LNCAP (cell line): ENCODE measurements at regions not wholly inside any gene's neighbourhood (a gene's known extent, or its start where the extent isn't known, plus 50 kb on each side); places are given as distances from the start of the nearest gene placed in this dataset.

ENCODE experiments used
- CTCF ChIP-seq: fragments of 450-650 bp; IDR thresholded peaks from 2 replicates; pipeline ENCODE4 v1.5.1; 2017; ENCODE audit warnings: mild to moderate bottlenecking

- TF ChIP-seq CTCF: no peak
Measured at GRCh38 chr6:6393069-6393529, 72.6 kb upstream of the F13A1 start.

GRCh38 chr6:6395581-6396197, 75.2 kb upstream of the F13A1 start:
- no peak for TF ChIP-seq CTCF

DNA sequence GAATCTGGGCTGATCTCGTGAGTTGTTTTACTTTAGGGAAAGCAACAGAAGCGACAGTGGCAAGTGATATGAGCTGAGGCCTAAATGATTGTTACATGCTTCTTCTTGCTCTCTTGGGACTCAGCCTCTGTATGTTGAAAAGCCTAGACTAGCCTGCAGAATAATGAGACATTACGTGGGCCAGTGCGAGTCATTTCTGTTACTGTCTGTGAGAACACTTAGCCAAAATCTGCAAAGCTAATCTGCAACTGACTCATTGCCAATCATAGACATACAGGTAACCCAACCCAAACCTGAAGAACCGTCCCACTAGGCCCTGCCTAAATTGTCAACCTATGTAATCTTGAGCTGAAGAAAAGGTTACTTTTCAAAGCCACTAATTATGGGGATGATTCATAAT, 77.4 kb upstream of the F13A1 start:
- no peak for TF ChIP-seq CTCF

GRCh38 chr6:6399568-6399967, 79.1 kb upstream of the F13A1 start:
- TF ChIP-seq CTCF: no peak

GRCh38 chr6:6401401-6401800, 80.9 kb upstream of the F13A1 start:
- TF ChIP-seq CTCF: no peak

GRCh38 chr6:6402006-6402405, 81.5 kb upstream of the F13A1 start:
- TF ChIP-seq CTCF: no peak

DNA sequence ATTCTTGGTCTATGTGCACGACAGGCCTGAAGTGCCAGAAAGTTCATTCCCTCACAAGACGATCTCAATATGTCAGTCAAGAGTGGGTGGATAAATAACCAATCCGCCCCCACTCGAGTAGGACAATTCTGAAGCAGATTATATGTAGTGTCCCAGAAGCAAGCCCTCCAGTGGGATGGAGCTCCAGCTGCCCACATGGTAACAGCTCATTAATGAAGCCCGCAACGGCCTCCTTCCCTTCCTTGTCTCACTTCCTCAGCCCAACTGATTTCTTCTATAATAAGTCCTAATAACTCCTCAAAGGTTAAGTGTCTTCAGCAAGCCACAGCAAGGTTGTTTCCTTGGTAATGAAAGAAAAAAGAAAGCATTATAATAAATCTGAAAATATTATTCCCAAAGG, 82.1 kb upstream of the F13A1 start:
- TF ChIP-seq CTCF: no peak

GRCh38 chr6:6405031-6405430, 84.6 kb upstream of the F13A1 start:
- TF ChIP-seq CTCF: no peak
